WTC11 (cell line): ENCODE measurements at regions not wholly inside any gene's neighbourhood (a gene's known extent, or its start where the extent isn't known, plus 50 kb on each side); places are given as distances from the start of the nearest gene placed in this dataset.

Experiments used
- CBFB ChIP-seq: sonication (generic); formaldehyde crosslinking; IDR thresholded peaks from 2 replicates; pipeline ENCODE4 v1.8.1; 2022; ENCODE audit warnings: mild to moderate bottlenecking, low read depth, missing genetic modification reagents
- JUN ChIP-seq: sonication (generic); formaldehyde crosslinking; IDR thresholded peaks from 2 replicates; pipeline ENCODE4 v1.8.0; 2023; ENCODE audit warnings: mild to moderate bottlenecking, missing genetic modification reagents
- SMAD4 ChIP-seq: sonication (generic); formaldehyde crosslinking; IDR thresholded peaks from 2 replicates; pipeline ENCODE4 v1.8.0; 2022; ENCODE audit warnings: mild to moderate bottlenecking, missing genetic modification reagents
- TF ChIP-seq, protein P1 (sequence below): sonication (generic); formaldehyde crosslinking; IDR thresholded peaks from 2 replicates; pipeline ENCODE4 v1.8.1; 2022; ENCODE audit warnings: mild to moderate bottlenecking, missing genetic modification reagents, moderate library complexity, borderline replicate concordance
- TF ChIP-seq, protein P2 (sequence below): sonication (generic); formaldehyde crosslinking; IDR thresholded peaks from 2 replicates; pipeline ENCODE4 v1.8.0; 2023; ENCODE audit warnings: missing genetic modification reagents
- TF ChIP-seq, protein P3 (sequence below): fragments of 200-600 bp; IDR thresholded peaks from 2 replicates; pipeline ENCODE4 v1.8.0; 2022; ENCODE audit warnings: antibody characterized with exemption
- TF ChIP-seq, protein P4 (sequence below): sonication (generic); formaldehyde crosslinking; conservative IDR thresholded peaks from 2 replicates; pipeline ENCODE4 v1.8.1; 2022; ENCODE audit warnings: mild to moderate bottlenecking, missing genetic modification reagents
- TF ChIP-seq, protein P5 (sequence below): sonication (generic); formaldehyde crosslinking; IDR thresholded peaks from 2 replicates; pipeline ENCODE4 v1.8.0; 2022; ENCODE audit warnings: mild to moderate bottlenecking, missing genetic modification reagents

DNA sequence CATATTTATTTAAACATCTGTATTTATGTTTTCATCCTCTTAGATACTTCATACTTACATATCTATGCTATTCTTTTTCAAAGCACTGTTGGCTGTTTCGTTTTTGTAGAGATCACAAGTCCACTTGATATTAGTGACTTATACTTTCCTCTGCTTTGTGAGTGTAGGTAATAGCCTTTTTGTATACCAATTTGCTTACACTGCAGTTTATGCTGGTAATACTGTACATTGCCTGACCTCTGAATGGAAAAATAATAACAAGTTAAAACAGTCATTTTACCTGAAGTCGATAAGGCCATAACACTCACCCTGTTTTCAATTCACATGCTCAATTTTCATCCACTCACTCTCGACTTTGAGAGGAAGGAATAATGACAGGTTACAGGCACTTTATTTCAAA is 89.9 kb upstream of the NANOGP8 start:
- TF ChIP-seq, protein P1, sequence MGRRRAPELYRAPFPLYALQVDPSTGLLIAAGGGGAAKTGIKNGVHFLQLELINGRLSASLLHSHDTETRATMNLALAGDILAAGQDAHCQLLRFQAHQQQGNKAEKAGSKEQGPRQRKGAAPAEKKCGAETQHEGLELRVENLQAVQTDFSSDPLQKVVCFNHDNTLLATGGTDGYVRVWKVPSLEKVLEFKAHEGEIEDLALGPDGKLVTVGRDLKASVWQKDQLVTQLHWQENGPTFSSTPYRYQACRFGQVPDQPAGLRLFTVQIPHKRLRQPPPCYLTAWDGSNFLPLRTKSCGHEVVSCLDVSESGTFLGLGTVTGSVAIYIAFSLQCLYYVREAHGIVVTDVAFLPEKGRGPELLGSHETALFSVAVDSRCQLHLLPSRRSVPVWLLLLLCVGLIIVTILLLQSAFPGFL (CRISPR knock-in tag), result no peak
- TF ChIP-seq, protein P2, sequence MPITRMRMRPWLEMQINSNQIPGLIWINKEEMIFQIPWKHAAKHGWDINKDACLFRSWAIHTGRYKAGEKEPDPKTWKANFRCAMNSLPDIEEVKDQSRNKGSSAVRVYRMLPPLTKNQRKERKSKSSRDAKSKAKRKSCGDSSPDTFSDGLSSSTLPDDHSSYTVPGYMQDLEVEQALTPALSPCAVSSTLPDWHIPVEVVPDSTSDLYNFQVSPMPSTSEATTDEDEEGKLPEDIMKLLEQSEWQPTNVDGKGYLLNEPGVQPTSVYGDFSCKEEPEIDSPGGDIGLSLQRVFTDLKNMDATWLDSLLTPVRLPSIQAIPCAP (CRISPR knock-in tag), result no peak
- TF ChIP-seq, protein P3, sequence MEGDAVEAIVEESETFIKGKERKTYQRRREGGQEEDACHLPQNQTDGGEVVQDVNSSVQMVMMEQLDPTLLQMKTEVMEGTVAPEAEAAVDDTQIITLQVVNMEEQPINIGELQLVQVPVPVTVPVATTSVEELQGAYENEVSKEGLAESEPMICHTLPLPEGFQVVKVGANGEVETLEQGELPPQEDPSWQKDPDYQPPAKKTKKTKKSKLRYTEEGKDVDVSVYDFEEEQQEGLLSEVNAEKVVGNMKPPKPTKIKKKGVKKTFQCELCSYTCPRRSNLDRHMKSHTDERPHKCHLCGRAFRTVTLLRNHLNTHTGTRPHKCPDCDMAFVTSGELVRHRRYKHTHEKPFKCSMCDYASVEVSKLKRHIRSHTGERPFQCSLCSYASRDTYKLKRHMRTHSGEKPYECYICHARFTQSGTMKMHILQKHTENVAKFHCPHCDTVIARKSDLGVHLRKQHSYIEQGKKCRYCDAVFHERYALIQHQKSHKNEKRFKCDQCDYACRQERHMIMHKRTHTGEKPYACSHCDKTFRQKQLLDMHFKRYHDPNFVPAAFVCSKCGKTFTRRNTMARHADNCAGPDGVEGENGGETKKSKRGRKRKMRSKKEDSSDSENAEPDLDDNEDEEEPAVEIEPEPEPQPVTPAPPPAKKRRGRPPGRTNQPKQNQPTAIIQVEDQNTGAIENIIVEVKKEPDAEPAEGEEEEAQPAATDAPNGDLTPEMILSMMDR, result no peak
- TF ChIP-seq SMAD4 (CRISPR knock-in tag) (no peak), CBFB (CRISPR knock-in tag) (no peak), JUN (no peak)
- TF ChIP-seq, protein P4, sequence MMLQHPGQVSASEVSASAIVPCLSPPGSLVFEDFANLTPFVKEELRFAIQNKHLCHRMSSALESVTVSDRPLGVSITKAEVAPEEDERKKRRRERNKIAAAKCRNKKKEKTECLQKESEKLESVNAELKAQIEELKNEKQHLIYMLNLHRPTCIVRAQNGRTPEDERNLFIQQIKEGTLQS (CRISPR knock-in tag), result no peak
- TF ChIP-seq, protein P5, sequence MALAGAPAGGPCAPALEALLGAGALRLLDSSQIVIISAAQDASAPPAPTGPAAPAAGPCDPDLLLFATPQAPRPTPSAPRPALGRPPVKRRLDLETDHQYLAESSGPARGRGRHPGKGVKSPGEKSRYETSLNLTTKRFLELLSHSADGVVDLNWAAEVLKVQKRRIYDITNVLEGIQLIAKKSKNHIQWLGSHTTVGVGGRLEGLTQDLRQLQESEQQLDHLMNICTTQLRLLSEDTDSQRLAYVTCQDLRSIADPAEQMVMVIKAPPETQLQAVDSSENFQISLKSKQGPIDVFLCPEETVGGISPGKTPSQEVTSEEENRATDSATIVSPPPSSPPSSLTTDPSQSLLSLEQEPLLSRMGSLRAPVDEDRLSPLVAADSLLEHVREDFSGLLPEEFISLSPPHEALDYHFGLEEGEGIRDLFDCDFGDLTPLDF (CRISPR knock-in tag), result no peak
